LHCN-M2 (cell line): ENCODE measurements at regions not wholly inside any gene's neighbourhood (a gene's known extent, or its start where the extent isn't known, plus 50 kb on each side); places are given as distances from the start of the nearest gene placed in this dataset.

ENCODE experiments used
- DNase-seq: peaks from one replicate; pipeline ENCODE4 v3.0.0-alpha.2; 2012; ENCODE audit warnings: low read depth

- DNase-seq: no peak
Observed at GRCh38 chr3:162117961-162118360, 621.4 kb downstream of the OTOL1 start.

GRCh38 chr3:162119651-162120050 lies 623.0 kb downstream of the OTOL1 start:
- no peak for DNase-seq

- DNase-seq: no peak
Observed at GRCh38 chr3:162122405-162122804, 625.8 kb downstream of the OTOL1 start.

GRCh38 chr3:162125790-162126189 lies 629.2 kb downstream of the OTOL1 start:
- no peak for DNase-seq

GRCh38 chr3:162130582-162130981 lies 634.0 kb downstream of the OTOL1 start:
- no peak for DNase-seq

- no peak for DNase-seq
Observed at GRCh38 chr3:162132981-162133380, 636.4 kb downstream of the OTOL1 start.

- DNase-seq: peak; percentile 23
Observed at GRCh38 chr3:162134571-162134970, 638.0 kb downstream of the OTOL1 start.

GRCh38 chr3:162136136-162136535 lies 639.5 kb downstream of the OTOL1 start:
- no peak for DNase-seq

GRCh38 chr3:162138509-162138908 lies 641.9 kb downstream of the OTOL1 start:
- DNase-seq: no peak

GRCh38 chr3:162139841-162140240 lies 643.2 kb downstream of the OTOL1 start:
- DNase-seq: no peak

GRCh38 chr3:162141272-162141791 lies 644.7 kb downstream of the OTOL1 start:
- peak; percentile 64 for DNase-seq

- peak; percentile 90 for DNase-seq
Observed at GRCh38 chr3:162142511-162142910, 645.9 kb downstream of the OTOL1 start.

GRCh38 chr3:162143180-162143579 lies 646.6 kb downstream of the OTOL1 start:
- peak; percentile 39 for DNase-seq

GRCh38 chr3:162147996-162148395 lies 651.4 kb downstream of the OTOL1 start:
- DNase-seq: no peak

- no peak for DNase-seq
Observed at GRCh38 chr3:162150790-162151189, 654.2 kb downstream of the OTOL1 start.

GRCh38 chr3:162152636-162153035 lies 656.0 kb downstream of the OTOL1 start:
- no peak for DNase-seq

- no peak for DNase-seq
Observed at GRCh38 chr3:162161595-162161994, 665.0 kb downstream of the OTOL1 start.

- DNase-seq: no peak
Observed at GRCh38 chr3:162165346-162165745, 668.7 kb downstream of the OTOL1 start.

GRCh38 chr3:162166543-162166942 lies 669.9 kb downstream of the OTOL1 start:
- DNase-seq: no peak

GRCh38 chr3:162168715-162169114 lies 672.1 kb downstream of the OTOL1 start:
- no peak for DNase-seq

- no peak for DNase-seq
Observed at GRCh38 chr3:162170581-162170980, 674.0 kb downstream of the OTOL1 start.

- no peak for DNase-seq
Observed at GRCh38 chr3:162171970-162172369, 675.4 kb downstream of the OTOL1 start.

GRCh38 chr3:162175145-162175544 lies 678.5 kb downstream of the OTOL1 start:
- DNase-seq: no peak

- no peak for DNase-seq
Observed at GRCh38 chr3:162175878-162176277, 679.3 kb downstream of the OTOL1 start.
